OCI-LY7 (cell line): ENCODE measurements at regions not wholly inside any gene's neighbourhood (a gene's known extent, or its start where the extent isn't known, plus 50 kb on each side); places are given as distances from the start of the nearest gene placed in this dataset.

Experiments used
- BruUV-seq: library from RNA; stranded (reverse); fragments of 400-500 nt; replicated peaks from 2 replicates; lab custom pipeline; 2021; lab: Mats Ljungman, UMichigan
- CTCF ChIA-PET: fragments of 300-600 bp; sonication (Branson Sonifier 250); formaldehyde crosslinking; loops from one replicate; lab custom pipeline; 2022; ENCODE audit warnings: antibody characterized with exemption; ENCODE audit not compliant: unreplicated experiment; lab: Charles Lee
- POLR2A ChIA-PET: fragments of 300-600 bp; sonication (Branson Sonifier 250); formaldehyde crosslinking; loops from one replicate; lab custom pipeline; 2022; ENCODE audit warnings: antibody characterized with exemption; lab: Charles Lee
- DNase-seq: peaks from one replicate; pipeline ENCODE4 v3.0.0-alpha.2; 2015; ENCODE audit warnings: low spot score
- H2AFZ ChIP-seq: fragments of 200-600 bp; sonication (generic), shearing (Covaris generic); 2 replicates; pipeline ENCODE4 v1.6.1; 2014; ENCODE audit warnings: mild to moderate bottlenecking, antibody characterized with exemption, low read length, moderate library complexity
- H3K27ac ChIP-seq: fragments of 200-600 bp; sonication (generic); 2 replicates; pipeline ENCODE4 v1.5.1; 2014; ENCODE audit warnings: mixed run types, low read depth, mild to moderate bottlenecking, moderate library complexity, low read length, inconsistent platforms; ENCODE audit not compliant: poor library complexity, severe bottlenecking
- H3K36me3 ChIP-seq: fragments of 200-600 bp; sonication (generic); 2 replicates; pipeline ENCODE4 v1.6.1; 2014; ENCODE audit warnings: mild to moderate bottlenecking, antibody characterized with exemption, low read length, moderate library complexity, mixed read lengths; ENCODE audit not compliant: insufficient read depth
- H3K4me1 ChIP-seq: fragments of 200-600 bp; sonication (generic); 2 replicates; pipeline ENCODE4 v1.5.1; 2014; ENCODE audit warnings: mild to moderate bottlenecking, low read length; ENCODE audit not compliant: insufficient read depth, poor library complexity, severe bottlenecking
- H3K4me2 ChIP-seq: fragments of 200-600 bp; sonication (generic); 2 replicates; pipeline ENCODE4 v1.6.1; 2014; ENCODE audit warnings: mild to moderate bottlenecking, low read length
- H3K4me3 ChIP-seq: fragments of 200-600 bp; sonication (generic); 2 replicates; pipeline ENCODE4 v1.5.1; 2014; ENCODE audit warnings: mild to moderate bottlenecking, low read depth, low read length; ENCODE audit not compliant: poor library complexity, severe bottlenecking
- H3K79me2 ChIP-seq: fragments of 200-600 bp; sonication (generic); 2 replicates; pipeline ENCODE4 v1.6.1; 2016; ENCODE audit warnings: low read depth, mild to moderate bottlenecking, low read length, moderate library complexity, mixed read lengths; ENCODE audit not compliant: insufficient read depth
- H3K9me2 ChIP-seq: fragments of 200-600 bp; sonication (generic); 2 replicates; pipeline ENCODE4 v1.6.1; 2016; ENCODE audit warnings: mild to moderate bottlenecking, low read length, mixed read lengths; ENCODE audit not compliant: insufficient read depth
- H3K9me3 ChIP-seq: fragments of 200-600 bp; sonication (generic); 2 replicates; pipeline ENCODE4 v1.6.1; 2014; ENCODE audit warnings: mild to moderate bottlenecking, mixed run types, low read length, mixed read lengths
- H4K20me1 ChIP-seq: fragments of 200-600 bp; sonication (generic); 2 replicates; pipeline ENCODE4 v1.6.1; 2014; ENCODE audit warnings: mild to moderate bottlenecking, antibody characterized with exemption, low read length, moderate library complexity, mixed read lengths; ENCODE audit not compliant: insufficient read depth
- CTCF ChIP-seq: fragments of 200-600 bp; sonication (generic); conservative IDR thresholded peaks from 2 replicates; pipeline ENCODE4 v1.5.1; 2014; ENCODE audit warnings: mild to moderate bottlenecking, antibody characterized with exemption, low read length, moderate library complexity, mixed read lengths
- EZH2phosphoT487 ChIP-seq: fragments of 200-600 bp; sonication (generic); IDR thresholded peaks from 2 replicates; pipeline ENCODE4 v1.6.1; 2018; ENCODE audit warnings: low read depth, borderline replicate concordance, mild to moderate bottlenecking, mixed run types, antibody characterized with exemption, low read length, moderate library complexity, mixed read lengths
- intact Hi-C: fragments of 100-400 bp; cut with micrococcal nuclease; formaldehyde crosslinking; loops from one replicate; pipeline ENCODE4 v1.10.0; 2022; ENCODE audit not compliant: unreplicated experiment

DNA sequence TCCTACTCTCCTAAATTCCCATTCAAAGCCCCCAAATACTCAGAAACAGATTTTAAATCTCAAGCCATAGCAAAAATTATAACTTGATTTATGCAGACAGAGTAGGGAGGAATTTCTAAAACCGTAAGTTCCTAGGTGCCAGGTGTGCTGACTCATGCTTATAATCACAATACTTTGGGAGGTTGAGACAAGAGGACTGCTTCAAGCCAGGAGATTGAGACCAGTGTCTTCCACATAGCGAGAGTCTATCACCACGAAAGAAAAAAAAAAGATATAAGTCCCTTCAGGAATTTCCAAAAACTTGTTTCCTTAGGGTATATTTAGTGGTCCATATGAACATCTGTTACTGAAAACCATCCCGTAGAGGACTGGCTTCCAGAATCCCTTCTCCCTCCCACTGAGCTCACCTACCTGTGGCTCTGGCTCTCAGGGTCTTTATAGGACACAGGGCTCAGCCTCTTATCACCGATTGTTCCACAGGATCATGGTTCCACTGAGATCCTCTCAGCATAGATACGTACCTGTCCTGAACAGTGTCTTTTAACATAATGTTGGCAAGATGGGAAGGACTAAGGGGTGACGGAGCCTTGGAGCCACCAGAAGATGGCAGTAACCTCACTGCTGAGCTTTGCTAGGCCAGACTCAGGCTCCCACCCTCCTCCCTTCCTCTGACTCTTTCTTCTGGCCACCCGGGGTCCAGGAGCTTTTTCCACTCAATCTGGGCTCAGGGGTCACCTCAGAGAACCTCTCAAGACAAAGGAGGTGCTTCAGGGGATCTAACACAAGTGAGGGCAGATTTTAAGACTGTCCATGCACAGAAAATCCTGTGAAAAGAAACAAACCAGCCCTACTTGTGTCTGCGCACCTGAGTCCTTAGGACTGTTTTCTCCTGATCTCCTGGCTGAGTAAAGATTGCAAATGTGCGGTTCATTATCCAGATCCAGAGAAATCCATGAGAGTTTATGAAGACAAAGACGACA lies 117.5 kb upstream of the TOP3B start:
- peak; percentile 86 for TF ChIP-seq CTCF
- no peak for TF ChIP-seq EZH2phosphoT487
- Histone ChIP-seq H3K27ac (peak overlapping the region; percentile 84), H3K4me3 (peak overlapping the region; percentile 55), H2AFZ (peak overlapping the region; percentile 18), H4K20me1 (no peaks in the 10 kb centered on the region), H3K4me1 (peaks cover 40% of the 10 kb centered on the region), H3K36me3 (peaks cover 15% of the 10 kb centered on the region; the same call in 1 of the 2 replicates), H3K9me3 (peaks cover 22% of the 10 kb centered on the region; the same call in 1 of the 2 replicates), H3K9me2 (no peaks in the 10 kb centered on the region), H3K79me2 (no peaks in the 10 kb centered on the region), H3K4me2 (peak overlapping the region; percentile 65)
- ChIA-PET POLR2A (interaction anchor here (0.6 to 4.2 kb wide), 6 partner anchors 8 to 482 kb away, joined by 3 to 17 read pairs (median 4); no protein-coding TSS in a partner anchor), CTCF (interaction anchor here (0.6 to 2.7 kb wide), 2 partner anchors 11 to 39 kb away, joined by 3 to 14 read pairs; no protein-coding TSS in a partner anchor)
- DNase-seq, result peak; percentile 71
- intact Hi-C loops, result loop anchor here (2.0 kb wide), 2 partner anchors 39 to 97 kb away; no protein-coding TSS in a partner anchor
- BruUV-seq, result no TSS peak

DNA sequence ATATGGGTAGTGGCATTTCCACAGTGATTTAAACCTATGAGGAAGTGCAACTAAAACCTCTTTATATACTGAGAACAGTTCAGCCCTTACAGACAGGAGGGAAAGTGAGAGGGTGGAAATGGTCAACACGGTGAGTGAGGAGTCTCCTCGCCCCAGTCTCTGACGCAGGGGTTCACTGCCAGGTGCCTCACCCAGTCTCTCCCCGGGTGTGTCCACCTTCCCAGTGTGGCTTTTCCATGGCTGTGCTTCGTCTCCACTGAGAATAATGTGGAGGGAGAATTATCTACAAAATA lies 116.6 kb upstream of the TOP3B start:
- H3K9me2 ChIP-seq, result no peaks in the 10 kb centered on the region
- no peaks in the 10 kb centered on the region for H3K79me2 ChIP-seq
- peaks cover 40% of the 10 kb centered on the region for H3K4me1 ChIP-seq
- H3K4me3 ChIP-seq, result peak overlapping the region; percentile 55
- H3K4me2 ChIP-seq, result peak overlapping the region; percentile 65
- ChIA-PET POLR2A (interaction anchor here (0.6 to 4.2 kb wide), 6 partner anchors 9 to 481 kb away, joined by 3 to 17 read pairs (median 6); no protein-coding TSS in a partner anchor), CTCF (interaction anchor here (2.7 kb wide), 1 partner anchor 12 kb away, joined by 14 read pairs; no protein-coding TSS in a partner anchor)
- BruUV-seq, result no TSS peak
- H3K27ac ChIP-seq, result peak overlapping the region; percentile 84
- intact Hi-C loops, result loop anchor here (2.0 kb wide), 2 partner anchors 38 to 98 kb away; no protein-coding TSS in a partner anchor
- peak; percentile 80 for DNase-seq
- TF ChIP-seq CTCF, result no peak
- no peak for TF ChIP-seq EZH2phosphoT487
- no peaks in the 10 kb centered on the region for H4K20me1 ChIP-seq
- H3K36me3 ChIP-seq, result peaks cover 15% of the 10 kb centered on the region; the same call in 1 of the 2 replicates
- H3K9me3 ChIP-seq, result peaks cover 22% of the 10 kb centered on the region; the same call in 1 of the 2 replicates
- peak overlapping the region; percentile 50; the same call in 1 of the 2 replicates for H2AFZ ChIP-seq
